ENCODE measurements at regions not wholly inside any gene's neighbourhood (a gene's known extent, or its start where the extent isn't known, plus 50 kb on each side); places are given as distances from the start of the nearest gene placed in this dataset.
A peak's percentile ranks its signal among the peaks of the same experiment; 100 is the strongest.

GRCh38 chr4:56272927-56273326, 114.4 kb downstream of the AASDH start:
- H3K4me1 ChIP-seq (ENCODE audit: insufficient read depth, poor library complexity, severe bottlenecking) = no peaks in the 10 kb centered on the region
- no peak for TF ChIP-seq CTCF (IDR thresholded peaks at IDR 0.05; ENCODE audit: poor library complexity, severe bottlenecking)
- H3K4me3 ChIP-seq (ENCODE audit: severe bottlenecking) = no peak overlapping the region
- no peak overlapping the region for H3K27ac ChIP-seq (ENCODE audit: poor library complexity, severe bottlenecking)
- DNase-seq (ENCODE audit: low spot score) (no peak), ATAC-seq (ENCODE audit: low read depth) (no peak)
- H3K27me3 ChIP-seq (ENCODE audit: insufficient read depth, poor library complexity, severe bottlenecking) = peaks cover 2% of the 10 kb centered on the region
- H3K36me3 ChIP-seq (ENCODE audit: low read depth) = no peaks in the 10 kb centered on the region
- H3K9me3 ChIP-seq (ENCODE audit: severe bottlenecking) = no peaks in the 10 kb centered on the region

- H3K9me3 ChIP-seq (ENCODE audit: severe bottlenecking) = no peaks in the 10 kb centered on the region
- H3K36me3 ChIP-seq (ENCODE audit: low read depth) = no peaks in the 10 kb centered on the region
- no peak for DNase-seq (ENCODE audit: low spot score)
- no peak overlapping the region for H3K27ac ChIP-seq (ENCODE audit: poor library complexity, severe bottlenecking)
- ATAC-seq (ENCODE audit: low read depth) = no peak
- H3K27me3 ChIP-seq (ENCODE audit: insufficient read depth, poor library complexity, severe bottlenecking) = peaks cover 2% of the 10 kb centered on the region
- no peak for TF ChIP-seq CTCF (IDR thresholded peaks at IDR 0.05; ENCODE audit: poor library complexity, severe bottlenecking)
- no peak overlapping the region for H3K4me3 ChIP-seq (ENCODE audit: severe bottlenecking)
- no peaks in the 10 kb centered on the region for H3K4me1 ChIP-seq (ENCODE audit: insufficient read depth, poor library complexity, severe bottlenecking)
Observed at GRCh38 chr4:56272003-56272402, 115.3 kb downstream of the AASDH start.

- H3K4me1 ChIP-seq (ENCODE audit: insufficient read depth, poor library complexity, severe bottlenecking) = no peaks in the 10 kb centered on the region
- H3K36me3 ChIP-seq (ENCODE audit: low read depth) = no peaks in the 10 kb centered on the region
- no peak for TF ChIP-seq CTCF (IDR thresholded peaks at IDR 0.05; ENCODE audit: poor library complexity, severe bottlenecking)
- DNase-seq (ENCODE audit: low spot score) (no peak), ATAC-seq (ENCODE audit: low read depth) (peak; percentile 41; the same call in 1 of the 3 replicates)
- H3K4me3 ChIP-seq (ENCODE audit: severe bottlenecking) = no peak overlapping the region
- H3K27ac ChIP-seq (ENCODE audit: poor library complexity, severe bottlenecking) = no peak overlapping the region
- no peaks in the 10 kb centered on the region for H3K9me3 ChIP-seq (ENCODE audit: severe bottlenecking)
- H3K27me3 ChIP-seq (ENCODE audit: insufficient read depth, poor library complexity, severe bottlenecking) = peaks cover under 1% of the 10 kb centered on the region
Observed at GRCh38 chr4:56271131-56271530, 116.2 kb downstream of the AASDH start.

DNA sequence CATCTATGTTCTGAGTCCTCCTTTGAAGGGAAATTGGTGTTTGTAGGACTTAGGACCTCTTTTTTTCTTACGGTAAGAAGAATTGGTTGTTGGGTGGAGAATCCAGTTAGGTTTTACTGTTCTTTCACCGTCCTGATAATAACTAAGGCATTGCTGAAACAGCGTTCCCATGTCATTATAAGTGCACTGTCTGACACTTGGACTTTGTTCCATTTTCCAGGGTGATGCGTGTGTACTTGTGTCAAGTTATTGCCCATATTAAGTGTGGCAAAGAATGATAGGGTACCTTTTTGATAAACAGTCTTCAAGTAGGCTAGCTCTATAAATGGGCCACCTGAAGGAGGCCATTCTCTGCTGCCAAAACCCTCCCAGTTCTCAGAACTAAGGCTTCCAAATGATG, 119.7 kb downstream of the AASDH start:
- no peaks in the 10 kb centered on the region for H3K27me3 ChIP-seq (ENCODE audit: insufficient read depth, poor library complexity, severe bottlenecking)
- no peaks in the 10 kb centered on the region for H3K9me3 ChIP-seq (ENCODE audit: severe bottlenecking)
- TF ChIP-seq CTCF (IDR thresholded peaks at IDR 0.05; ENCODE audit: poor library complexity, severe bottlenecking) = no peak
- no peaks in the 10 kb centered on the region for H3K36me3 ChIP-seq (ENCODE audit: low read depth)
- H3K27ac ChIP-seq (ENCODE audit: poor library complexity, severe bottlenecking) = no peak overlapping the region
- no peaks in the 10 kb centered on the region for H3K4me1 ChIP-seq (ENCODE audit: insufficient read depth, poor library complexity, severe bottlenecking)
- ATAC-seq (ENCODE audit: low read depth) (no peak), DNase-seq (ENCODE audit: low spot score) (no peak)
- H3K4me3 ChIP-seq (ENCODE audit: severe bottlenecking) = no peak overlapping the region

DNA sequence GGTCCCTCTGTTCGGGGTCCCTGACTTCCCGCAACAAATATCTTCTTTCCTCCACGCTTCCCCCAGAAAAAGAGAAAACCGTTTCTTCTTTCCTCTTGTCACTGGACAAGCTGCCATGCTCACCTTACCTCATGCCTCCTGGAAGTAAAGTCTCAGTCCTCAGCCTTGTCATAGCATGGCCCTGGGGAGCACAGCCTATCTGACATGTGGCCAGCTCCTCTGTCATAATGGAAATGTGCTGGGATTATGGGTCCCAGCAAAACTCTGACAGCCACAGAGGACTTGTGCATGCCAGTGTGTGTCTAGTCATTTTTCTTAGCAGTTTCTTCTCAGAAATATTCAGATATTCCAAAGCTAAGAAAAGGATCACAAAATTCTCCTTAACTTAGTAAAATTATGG, 122.4 kb downstream of the AASDH start:
- Histone ChIP-seq H3K4me1 (ENCODE audit: insufficient read depth, poor library complexity, severe bottlenecking) (no peaks in the 10 kb centered on the region), H3K27ac (ENCODE audit: poor library complexity, severe bottlenecking) (no peak overlapping the region), H3K9me3 (ENCODE audit: severe bottlenecking) (no peaks in the 10 kb centered on the region), H3K27me3 (ENCODE audit: insufficient read depth, poor library complexity, severe bottlenecking) (no peaks in the 10 kb centered on the region), H3K36me3 (ENCODE audit: low read depth) (no peaks in the 10 kb centered on the region), H3K4me3 (ENCODE audit: severe bottlenecking) (no peak overlapping the region)
- no peak for TF ChIP-seq CTCF (IDR thresholded peaks at IDR 0.05; ENCODE audit: poor library complexity, severe bottlenecking)
- no peak for DNase-seq (ENCODE audit: low spot score)
- ATAC-seq (ENCODE audit: low read depth) = no peak
